ENCODE measurements at regions not wholly inside any gene's neighbourhood (a gene's known extent, or its start where the extent isn't known, plus 50 kb on each side); places are given as distances from the start of the nearest gene placed in this dataset.

GRCh38 chr5:164097749-164098148 is 592.3 kb downstream of the MAT2B start:
- no peak for DNase-seq (ENCODE audit: low spot score)
- H3K4me1 ChIP-seq (ENCODE audit: control insufficient read depth in 4 of 4, insufficient read depth in 4 of 4, low read length in 3 of 4) = no peaks in the 10 kb centered on the region
- H3K27me3 ChIP-seq (ENCODE audit: control insufficient read depth in 4 of 4, insufficient read depth in 4 of 4, low read length in 3 of 4) = no peaks in the 10 kb centered on the region
- H3K4me3 ChIP-seq (ENCODE audit: low read depth in 1 of 3, low read length in 3 of 3) = no peak overlapping the region
- TF ChIP-seq RXRA (IDR thresholded peaks at IDR 0.05) (no peak), ATF3 (IDR thresholded peaks at IDR 0.05) (no peak), YY1 (IDR thresholded peaks at IDR 0.05) (no peak), GABPA (IDR thresholded peaks at IDR 0.05 in 1 of 2, conservative IDR thresholded peaks at IDR 0.05 in 1 of 2) (no peak), REST (IDR thresholded peaks at IDR 0.05) (no peak), SP1 (IDR thresholded peaks at IDR 0.05) (no peak), HNF4A (conservative IDR thresholded peaks at IDR 0.05) (no peak), EGR1 (IDR thresholded peaks at IDR 0.05; ENCODE audit: low read depth in 2 of 2) (no peak), FOXA1 (IDR thresholded peaks at IDR 0.05) (no peak), RAD21 (IDR thresholded peaks at IDR 0.05) (no peak), ZBTB33 (IDR thresholded peaks at IDR 0.05) (no peak), MAX (IDR thresholded peaks at IDR 0.05) (no peak), NR2F2 (IDR thresholded peaks at IDR 0.05) (no peak), FOXA2 (IDR thresholded peaks at IDR 0.05) (no peak), JUND (IDR thresholded peaks at IDR 0.05) (no peak)
- no peak overlapping the region for H3K9ac ChIP-seq (ENCODE audit: low read depth in 1 of 2, low read length in 2 of 2)
- H3K36me3 ChIP-seq (ENCODE audit: control insufficient read depth in 4 of 4, insufficient read depth in 3 of 4, low read depth in 1 of 4, low read length in 3 of 4) = no peaks in the 10 kb centered on the region
- 70% methylated on average over 4 of the region's 4 CpGs for WGBS
- H3K9me3 ChIP-seq (ENCODE audit: control insufficient read depth in 4 of 4, low read length in 3 of 4) = no peaks in the 10 kb centered on the region
- H3K27ac ChIP-seq (ENCODE audit: low read depth in 1 of 2, low read length in 2 of 2) = no peak overlapping the region

- no peak overlapping the region for H3K4me3 ChIP-seq (ENCODE audit: low read depth in 1 of 3, low read length in 3 of 3)
- no peak overlapping the region for H3K9ac ChIP-seq (ENCODE audit: low read depth in 1 of 2, low read length in 2 of 2)
- no peak for TF ChIP-seq ZBTB33 (IDR thresholded peaks at IDR 0.05)
- H3K4me1 ChIP-seq (ENCODE audit: control insufficient read depth in 4 of 4, insufficient read depth in 4 of 4, low read length in 3 of 4) = no peaks in the 10 kb centered on the region
- H3K36me3 ChIP-seq (ENCODE audit: control insufficient read depth in 4 of 4, insufficient read depth in 3 of 4, low read depth in 1 of 4, low read length in 3 of 4) = no peaks in the 10 kb centered on the region
- H3K27me3 ChIP-seq (ENCODE audit: control insufficient read depth in 4 of 4, insufficient read depth in 4 of 4, low read length in 3 of 4) = no peaks in the 10 kb centered on the region
- H3K9me3 ChIP-seq (ENCODE audit: control insufficient read depth in 4 of 4, low read length in 3 of 4) = no peaks in the 10 kb centered on the region
- DNase-seq (ENCODE audit: low spot score) = no peak
- H3K27ac ChIP-seq (ENCODE audit: low read depth in 1 of 2, low read length in 2 of 2) = no peak overlapping the region
- 67% methylated on average over 1 of the region's 1 CpG for WGBS
Observed at GRCh38 chr5:164098531-164098930, 593.1 kb downstream of the MAT2B start.

Data from liver (tissue), 7 donors.